Kidney glomerular epithelial cell (primary cell): ENCODE measurements at regions not wholly inside any gene's neighbourhood (a gene's known extent, or its start where the extent isn't known, plus 50 kb on each side); places are given as distances from the start of the nearest gene placed in this dataset.
A peak's percentile ranks its signal among the peaks of the same experiment; 100 is the strongest.
"Not testable (repeated sequence)": the region's sequence is repeated elsewhere in the genome, so short reads cannot be mapped to it uniquely, and the experiment has no call there.

ENCODE experiments used
- DNase-seq: peaks from one replicate; lab custom pipeline; 2025; lab: John Stamatoyannopoulos, UW

DNA sequence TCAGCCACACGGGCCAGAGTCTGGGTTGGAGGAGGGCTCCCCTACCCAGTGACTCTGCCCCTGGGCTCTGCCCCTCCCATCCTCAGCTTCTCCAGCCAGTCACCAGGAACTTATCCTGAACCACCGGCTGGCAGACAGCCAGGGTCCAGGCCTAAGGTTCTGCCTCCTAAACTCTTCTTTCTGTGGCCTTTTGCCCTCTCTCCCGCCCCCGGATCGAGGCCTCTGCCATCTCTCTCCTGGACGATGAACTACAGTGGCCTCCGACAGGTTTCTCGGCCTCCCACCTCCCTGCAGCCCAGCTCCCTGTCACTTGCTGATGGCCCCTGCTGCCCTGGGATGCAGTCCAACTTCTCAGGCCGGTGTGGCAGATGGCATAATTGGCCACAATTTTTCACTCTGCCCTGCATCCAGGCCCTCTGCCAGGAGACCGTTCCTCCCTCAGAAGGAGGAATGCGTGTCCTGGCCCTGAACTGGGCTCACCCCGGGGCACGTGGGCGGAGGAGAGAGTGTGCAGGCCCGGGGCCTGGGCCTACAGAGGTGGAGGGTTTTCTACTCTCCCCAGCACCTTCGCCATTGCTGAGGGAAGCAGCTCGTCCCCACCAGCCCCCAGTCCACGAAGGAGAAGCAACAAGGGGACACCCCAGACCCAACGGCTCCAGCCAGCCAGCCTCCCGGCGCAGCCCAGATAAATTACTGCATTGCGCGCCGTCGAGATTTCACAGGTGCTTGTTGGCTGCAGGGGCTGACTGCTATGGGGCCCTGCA is 81.9 kb upstream of the LRPAP1 start:
- peak; percentile 5 for DNase-seq

DNA sequence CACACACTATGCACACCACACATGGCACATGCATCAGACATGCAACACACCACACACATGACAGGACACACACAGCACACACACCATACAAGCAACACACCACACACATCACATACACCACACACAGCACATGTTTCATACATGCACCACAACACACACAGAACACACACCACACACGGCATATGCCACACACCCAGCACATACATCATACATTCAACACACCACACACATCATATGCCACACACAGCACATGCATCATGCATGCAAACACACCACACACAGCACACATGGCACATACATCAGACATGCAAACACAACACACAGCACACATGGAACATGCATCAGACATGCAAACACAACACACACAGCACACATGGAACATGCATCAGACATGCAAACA is 80.7 kb upstream of the LRPAP1 start:
- DNase-seq = no peak

DNA sequence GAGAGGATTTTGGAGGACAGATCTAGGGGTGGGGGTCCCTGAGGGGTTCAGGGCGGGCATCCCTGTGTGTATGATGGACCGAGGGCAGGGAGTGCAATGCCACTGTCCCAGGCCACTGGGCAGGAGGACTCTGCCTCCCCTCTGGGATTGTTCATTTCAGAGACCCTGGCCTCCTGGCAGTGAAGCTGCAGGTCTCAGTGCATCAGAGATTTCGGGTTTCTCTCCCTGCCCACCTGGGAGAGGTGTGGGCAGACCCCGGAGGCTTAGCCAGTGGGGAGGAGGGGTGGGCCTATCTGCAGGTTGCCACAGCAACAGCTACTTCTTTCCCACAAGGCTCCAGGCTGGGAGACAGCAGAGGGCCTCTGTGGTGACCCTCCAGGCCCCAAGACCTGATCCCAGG is 80.1 kb upstream of the LRPAP1 start:
- DNase-seq = no peak

DNA sequence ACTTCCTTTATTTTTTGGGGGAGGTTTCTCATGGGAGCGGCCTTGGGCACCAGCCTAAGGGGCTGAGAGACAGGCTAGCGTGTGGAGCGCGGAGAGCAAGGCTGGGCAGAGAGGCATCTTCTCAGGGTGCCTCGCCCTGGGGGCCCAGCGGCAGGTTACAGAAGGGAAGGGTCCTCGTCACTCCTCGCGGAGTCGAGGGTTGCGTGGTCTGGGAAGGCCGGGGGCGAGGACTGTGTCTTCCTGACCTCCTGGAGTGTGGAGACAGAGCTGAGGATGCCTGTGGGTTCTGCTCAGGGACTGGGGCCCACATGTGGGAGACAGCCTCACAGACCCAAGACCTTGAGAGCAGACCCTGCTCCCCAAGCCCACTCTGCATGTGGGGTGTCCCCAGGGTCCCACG is 79.6 kb upstream of the LRPAP1 start:
- DNase-seq = no peak

DNA sequence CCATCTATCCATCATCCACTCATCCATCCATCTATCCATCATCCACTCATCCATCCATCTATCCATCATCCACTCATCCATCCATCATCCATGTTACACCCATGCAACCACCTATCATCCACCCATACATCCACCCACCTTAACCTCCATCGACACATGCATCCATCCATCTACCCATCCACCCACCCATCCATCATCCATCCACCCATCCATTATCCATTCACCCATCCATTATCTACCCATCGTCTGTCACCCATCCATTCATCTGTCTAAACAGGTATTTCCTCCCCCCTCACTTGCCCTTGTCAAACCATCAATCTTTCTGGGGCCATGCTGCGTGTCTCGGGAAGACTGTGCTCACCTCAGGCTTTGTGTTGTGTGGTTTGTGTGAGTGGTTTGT is 78.6 kb upstream of the LRPAP1 start:
- DNase-seq = not testable (repeated sequence)

DNA sequence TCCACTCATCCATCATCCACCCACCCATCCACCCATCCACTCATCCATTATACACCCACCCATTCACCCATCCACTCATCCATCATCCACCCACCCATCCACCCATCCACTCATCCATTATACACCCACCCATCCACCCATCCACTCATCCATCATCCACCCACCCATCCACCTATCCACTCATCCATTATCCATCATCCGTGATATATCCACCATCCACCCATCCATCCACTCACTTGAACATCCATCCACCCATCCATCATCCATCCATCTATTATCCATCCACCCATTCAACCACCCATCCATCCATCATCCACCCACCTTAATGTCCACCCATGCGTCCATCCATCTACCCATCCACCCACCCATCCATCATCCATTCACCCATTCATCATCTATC is 77.7 kb upstream of the LRPAP1 start:
- not testable (repeated sequence) for DNase-seq

DNA sequence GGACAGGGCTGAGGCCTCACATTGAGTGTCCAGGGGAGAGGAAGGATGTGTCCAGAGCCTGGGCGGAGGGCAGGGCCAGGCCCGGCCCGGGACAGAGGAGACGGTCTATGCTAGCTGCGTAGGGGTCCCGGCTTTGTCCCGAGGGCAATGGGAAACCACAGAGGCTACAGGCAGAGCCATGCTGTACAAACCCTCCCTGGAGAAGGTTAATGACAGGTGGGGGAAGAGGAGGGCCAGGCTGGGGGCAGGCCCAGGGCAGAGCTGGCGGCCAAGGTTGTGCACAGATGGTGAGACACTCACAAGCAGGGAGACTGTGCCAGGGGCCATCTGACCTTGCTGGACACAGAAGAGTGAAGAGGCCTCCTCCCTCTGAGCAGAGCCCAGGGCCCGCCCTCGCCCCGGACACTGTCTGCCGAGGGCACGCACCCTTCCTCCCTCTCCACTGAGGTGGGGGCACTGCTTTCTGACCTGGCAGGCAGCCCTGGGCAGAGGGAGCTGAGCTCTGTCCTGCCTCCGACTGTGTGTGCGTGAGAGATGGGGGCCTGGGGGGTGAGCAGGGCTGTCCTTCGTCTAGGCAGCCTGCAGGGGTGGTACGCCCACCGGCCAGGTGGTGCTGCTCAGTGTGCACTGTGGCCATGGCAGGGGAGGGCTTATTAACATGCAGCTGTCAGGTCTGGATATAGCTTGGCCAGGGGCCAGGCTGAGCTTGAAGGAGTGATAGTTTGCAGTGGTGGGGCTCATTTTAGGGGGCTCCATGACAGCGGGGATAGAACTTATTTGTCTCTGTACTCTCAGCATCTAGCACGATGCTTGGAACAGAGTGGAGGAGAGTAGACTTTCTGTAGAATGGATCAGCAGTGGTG is 75.7 kb upstream of the LRPAP1 start:
- no peak for DNase-seq

DNA sequence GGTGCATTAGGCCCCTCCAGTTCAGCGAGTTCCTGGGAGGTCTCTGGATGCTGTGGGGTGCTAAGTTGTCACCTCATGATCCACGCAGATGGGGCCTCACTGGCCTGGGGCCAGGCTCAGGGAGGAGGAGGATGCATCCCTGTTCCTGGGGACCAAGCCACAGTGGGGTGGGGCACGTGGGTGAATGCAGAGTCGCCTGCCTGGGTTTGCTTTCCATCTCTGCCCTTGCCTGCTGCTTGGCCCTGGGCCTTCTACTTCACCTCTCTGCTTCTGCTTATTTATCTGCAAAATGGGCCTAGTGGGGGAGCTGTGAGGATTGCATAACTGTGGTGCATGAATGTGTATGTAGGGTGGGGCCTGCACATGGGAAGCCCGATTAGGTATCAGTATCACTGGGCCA is 74.6 kb upstream of the LRPAP1 start:
- DNase-seq = not testable (repeated sequence)

DNA sequence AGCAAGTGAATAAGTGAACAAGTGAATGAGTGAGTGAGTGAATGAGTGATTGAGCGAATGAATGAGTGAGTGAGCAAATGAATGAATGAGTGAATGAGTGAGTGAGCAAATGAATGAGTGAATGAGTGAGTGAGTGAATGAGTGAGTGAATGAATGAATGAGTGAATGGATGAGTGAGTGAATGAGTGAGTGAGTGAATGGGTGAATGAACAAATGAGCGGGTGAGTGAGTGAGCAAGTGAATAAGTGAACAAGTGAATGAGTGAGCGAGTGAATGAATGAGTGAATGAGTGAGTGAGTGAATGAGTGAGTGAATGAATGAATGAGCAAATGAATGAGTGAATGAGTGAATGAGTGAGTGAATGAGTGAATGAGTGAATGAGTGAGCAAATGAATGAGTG is 74.0 kb upstream of the LRPAP1 start:
- DNase-seq = not testable (repeated sequence)

DNA sequence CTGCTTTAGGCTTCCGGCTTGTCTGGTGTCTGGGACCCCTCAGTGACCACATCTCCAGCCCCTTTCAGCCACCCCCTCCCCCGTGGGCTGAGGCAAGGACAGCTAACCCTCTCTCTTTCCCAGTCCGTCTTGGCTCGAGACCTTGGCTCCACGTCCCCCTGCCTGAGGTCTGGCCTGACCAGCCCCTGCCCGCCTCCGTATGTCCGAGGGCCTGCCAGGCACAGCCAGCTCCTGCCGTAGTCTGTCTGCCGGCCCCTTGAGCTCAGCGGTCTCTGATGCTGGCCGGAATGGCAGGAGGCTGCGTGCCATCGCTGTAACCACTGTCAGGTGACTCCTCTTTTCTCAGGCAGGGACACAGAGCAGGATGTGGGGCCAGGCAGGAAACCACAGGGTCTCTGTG is 73.3 kb upstream of the LRPAP1 start:
- no peak for DNase-seq

DNA sequence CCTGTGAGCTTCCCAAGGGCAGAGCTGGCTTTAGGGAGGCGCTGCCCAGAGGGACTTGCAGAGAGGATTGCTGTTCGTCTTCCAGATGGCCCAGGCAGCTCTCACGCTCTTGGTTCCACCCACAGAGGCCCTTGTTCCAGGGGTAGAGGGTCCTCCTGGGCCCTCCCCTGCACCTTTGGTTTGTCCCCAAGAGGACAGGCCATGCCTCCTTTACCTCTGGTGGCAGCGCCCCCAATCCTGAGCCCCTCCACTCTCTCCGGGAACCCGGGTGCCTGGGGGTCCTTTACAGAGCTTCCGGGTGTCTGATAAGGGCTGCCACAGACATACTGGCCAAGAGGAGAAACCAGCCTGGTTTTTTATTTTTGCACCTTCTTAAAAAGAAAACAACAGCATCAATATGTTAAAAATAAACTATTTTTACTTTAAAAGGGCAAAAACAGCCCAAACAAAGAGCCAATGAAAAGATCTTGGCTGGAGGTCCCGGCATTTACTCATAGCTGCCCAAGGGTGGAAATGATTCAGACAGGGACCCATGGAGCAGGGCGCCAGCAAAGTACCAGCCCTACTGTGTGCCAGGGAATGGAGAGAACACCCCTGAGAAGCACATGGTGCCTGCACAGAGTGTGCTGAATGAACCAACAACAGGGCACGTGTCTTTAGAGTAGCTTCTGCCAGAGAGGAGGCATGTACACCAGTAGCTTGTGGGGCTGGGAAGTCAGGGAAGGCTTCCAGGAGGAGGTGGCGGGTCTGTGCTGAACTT is 70.8 kb upstream of the LRPAP1 start:
- DNase-seq = not testable (repeated sequence)

DNA sequence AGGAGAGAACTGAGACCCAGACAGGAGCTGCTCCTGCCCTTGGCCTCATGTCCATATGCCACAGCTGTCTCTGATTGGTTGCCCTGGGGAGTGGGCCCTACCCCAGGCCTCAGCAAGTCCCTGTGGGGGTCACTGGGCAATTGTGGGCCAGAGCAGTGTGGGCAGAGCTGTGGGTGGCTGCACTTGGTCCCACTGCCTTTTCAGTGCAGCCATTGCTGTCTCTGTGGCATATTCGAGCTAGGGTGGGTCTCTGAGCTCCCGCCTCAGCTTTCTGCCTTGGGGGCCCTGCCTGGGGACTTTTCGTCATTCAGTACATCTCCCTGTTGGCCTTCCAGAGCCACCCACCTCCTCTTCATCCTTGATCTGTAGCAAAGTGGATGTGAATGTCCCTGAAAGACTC is 69.8 kb upstream of the LRPAP1 start:
- DNase-seq = no peak

DNA sequence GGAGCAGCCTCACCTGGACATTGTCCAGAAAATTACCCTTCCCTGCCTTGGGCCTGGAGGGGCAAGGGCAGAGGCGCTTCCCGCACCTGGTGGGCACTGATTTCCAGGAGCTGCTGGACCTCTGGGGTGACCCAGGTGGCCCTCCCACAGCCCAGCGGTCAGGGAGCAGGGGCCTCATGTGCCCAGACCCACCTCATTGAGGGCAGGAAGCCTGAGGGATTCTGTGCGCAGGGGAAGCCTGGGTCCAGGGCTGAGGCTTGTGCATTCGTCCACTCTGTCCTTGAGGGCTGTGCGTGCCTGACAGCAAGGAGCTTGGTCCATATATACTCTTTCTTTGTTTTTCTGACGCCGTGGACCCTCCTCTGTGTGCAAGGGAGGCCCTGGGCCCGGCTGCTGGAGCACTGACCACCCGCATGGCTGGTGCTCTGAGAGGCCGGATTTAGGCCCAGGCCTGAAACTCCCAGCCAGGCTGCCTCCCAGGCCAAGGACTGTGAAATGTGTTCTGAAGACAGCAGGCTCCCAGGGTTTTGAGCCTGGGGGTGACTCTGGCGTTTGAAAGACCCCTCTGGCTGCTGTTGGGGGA is 69.0 kb upstream of the LRPAP1 start:
- not testable (repeated sequence) for DNase-seq

DNA sequence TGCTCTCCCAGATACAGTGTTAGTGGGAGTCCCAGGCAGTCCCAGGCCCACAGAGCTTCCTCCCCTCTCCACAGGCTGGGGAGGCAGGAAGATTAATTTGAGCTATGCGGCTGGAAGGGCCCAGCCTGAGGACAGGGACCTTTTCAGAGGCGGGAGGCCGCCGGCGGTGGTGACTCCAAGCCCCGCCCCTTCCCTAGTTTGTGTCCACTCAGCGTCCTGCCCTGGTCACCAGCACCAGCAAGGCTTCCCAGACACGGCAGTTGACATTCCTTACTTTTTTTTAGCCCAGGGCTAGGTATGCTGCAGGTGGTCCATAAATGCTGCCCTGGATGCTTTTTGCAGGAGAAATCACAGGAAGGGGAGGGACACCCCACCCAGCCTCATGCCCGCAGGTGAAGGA is 67.7 kb upstream of the LRPAP1 start:
- no peak for DNase-seq

DNA sequence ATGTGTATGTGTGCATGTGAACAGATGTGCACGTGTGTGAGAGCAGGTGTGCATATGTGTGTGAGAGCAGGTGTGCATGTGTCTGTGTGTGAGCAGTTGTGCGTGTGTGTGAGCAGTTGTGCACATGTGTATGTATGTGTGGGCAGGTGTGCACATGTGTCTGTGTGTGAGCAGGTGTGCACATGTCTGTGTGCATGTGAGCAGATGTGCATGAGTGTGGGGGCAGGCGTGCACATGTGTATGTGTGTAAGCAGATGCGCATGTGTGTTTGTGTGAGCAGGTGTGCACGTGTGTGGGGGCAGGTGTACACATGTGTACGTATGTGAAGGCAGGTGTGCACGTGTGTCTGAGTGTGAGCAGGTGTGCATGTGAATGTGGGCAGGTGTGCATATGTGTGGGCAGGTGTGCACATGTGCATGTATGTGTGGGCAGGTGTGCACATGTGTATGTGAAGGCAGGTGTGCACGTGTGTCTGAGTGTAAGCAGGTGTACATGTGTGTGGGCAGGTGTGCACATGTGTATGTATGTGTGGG is 66.5 kb upstream of the LRPAP1 start:
- DNase-seq = no peak

DNA sequence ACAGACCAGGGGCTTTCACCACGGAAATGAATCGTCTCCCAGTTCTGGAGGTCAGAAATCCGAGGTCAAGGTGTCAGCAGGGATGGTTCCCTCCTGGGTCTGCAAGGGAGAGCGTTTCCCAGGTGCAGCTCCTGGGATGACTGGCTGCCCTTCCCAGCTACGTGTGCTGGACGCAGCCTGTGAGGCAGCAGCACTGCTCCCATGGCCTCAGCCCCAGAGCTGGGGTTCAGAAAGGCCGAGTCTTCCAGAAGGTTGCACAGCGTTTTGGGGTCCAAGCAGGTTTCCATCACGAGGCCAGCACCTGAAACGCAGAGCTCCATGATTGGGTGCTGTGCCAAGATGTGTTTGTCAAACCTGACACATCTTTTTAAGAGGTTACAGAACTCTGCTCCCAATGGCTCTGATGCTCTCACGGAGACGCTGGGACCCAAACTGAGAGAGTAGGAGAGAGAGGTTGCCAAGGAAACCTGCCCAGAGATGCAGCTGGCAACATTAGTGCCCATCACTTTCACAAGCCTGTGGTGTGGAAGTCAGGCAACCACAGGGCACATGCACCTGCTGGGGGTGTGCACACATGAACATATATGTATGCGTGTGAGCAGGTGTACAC is 65.8 kb upstream of the LRPAP1 start:
- not testable (repeated sequence) for DNase-seq

DNA sequence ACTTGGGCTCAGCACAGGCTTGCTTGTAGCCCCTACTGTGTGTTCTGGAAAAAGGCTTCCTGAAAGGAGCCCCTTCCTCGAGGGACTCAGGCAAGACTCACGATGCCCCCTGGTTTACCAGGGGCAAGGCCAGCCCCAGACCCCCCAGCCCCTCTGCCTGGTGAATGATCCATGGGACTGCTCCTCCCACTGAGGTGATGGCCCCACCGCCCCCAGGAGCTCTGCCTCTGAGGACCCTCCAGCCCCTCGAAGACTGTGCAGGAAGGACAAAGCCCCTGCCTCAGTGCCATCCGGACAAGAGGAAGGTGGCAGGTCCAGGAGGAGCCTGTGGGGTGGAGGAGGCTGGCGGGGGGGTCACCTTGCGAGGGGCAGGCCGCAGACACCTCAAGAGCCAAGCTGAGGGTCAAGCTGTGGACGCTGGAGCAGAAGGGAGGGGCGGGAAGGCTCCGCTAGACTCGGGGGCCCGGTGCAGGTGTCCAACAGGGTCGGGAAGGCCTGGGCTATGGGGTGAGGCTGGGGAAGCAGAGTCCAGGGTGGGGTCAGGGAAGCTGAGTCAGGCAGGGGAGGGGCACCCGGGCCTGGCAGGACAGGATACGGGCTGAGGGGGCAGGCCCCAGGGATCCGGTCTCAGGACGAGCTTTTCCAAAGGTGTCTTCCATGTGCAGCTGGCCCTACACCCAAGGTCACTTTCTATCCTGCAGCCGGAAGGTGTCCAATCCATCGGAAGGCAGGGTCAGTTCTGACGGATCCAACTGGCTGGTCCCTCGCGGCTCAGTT is 64.9 kb upstream of the LRPAP1 start:
- DNase-seq = not testable (repeated sequence)

DNA sequence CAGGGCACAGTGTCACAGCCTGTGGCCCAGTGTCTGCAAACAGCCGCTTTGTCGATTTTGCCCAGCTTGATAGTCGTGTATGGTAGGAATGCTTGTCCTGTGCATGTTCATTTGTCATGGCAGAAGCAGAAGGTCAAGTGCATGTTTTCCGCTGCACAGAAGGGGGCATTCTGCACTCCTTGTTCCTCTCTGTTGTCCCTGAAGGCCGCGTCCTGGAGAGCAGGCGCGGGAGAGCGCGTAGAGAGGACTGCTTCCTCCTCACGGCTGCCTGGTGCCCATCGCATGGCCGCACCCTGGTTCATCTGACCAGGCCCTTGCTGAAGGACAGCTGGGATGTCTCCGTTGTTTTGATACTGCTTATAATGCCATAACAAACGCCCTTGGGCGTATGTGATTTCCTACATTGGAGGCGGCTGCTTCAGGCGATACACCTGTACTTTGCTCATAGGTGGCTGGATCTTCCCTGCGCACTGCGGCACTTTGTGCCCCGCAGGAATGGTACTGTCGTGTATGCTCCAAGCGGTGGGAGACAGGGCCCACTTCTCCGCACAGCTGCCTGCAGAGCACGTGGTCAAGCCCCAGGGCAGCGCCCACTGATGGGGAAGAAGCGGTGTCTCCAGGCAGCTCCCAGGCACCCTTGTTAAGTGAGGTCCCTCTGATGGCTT is 63.5 kb upstream of the LRPAP1 start:
- DNase-seq = not testable (repeated sequence)

DNA sequence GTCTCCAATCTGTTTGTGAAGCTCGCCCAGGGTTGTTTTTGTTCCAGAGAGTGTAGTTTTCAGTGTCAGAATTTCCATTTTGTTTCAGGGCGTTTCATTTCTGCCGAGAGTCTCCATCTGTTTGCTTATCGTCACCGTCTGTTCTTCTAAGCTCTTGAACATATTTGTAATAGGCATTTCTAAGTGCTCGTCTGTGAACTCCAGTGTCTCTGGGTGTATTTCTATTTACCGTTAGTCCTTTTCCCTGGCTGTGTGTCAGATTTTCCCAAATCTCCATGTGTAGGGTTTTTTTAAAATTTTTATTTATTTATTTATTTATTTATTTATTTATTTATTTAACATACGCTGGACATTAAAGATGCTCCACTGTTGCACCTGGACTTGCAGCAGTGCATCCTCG is 62.5 kb upstream of the LRPAP1 start:
- DNase-seq = not testable (repeated sequence)
